ENCODE measurements at regions not wholly inside any gene's neighbourhood (a gene's known extent, or its start where the extent isn't known, plus 50 kb on each side); places are given as distances from the start of the nearest gene placed in this dataset.
A peak's percentile ranks its signal among the peaks of the same experiment; 100 is the strongest.

DNA sequence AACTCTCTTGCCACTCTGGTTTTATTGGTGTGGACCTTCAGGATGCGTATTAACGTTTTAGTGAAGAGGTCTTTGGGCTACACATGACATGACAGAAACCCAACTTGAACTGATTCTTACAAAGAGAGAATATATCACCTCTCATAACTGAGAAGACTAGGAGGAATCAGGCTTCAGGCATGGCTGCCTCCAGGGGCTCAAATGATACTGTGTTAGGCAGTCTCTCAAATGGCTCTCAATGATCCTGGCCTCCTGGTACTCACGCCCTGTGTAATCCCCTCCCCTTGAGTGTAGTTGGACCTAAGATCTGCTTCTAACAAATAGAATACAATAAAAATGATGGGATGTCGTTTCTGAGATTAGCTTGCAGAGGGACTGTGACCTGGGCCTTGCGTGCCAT, 58.5 kb upstream of the SYPL1 start:
- Histone ChIP-seq H3K27me3 (no peaks in the 10 kb centered on the region), H3K4me3 (no peak overlapping the region), H3K27ac (no peak overlapping the region), H3K9me3 (no peaks in the 10 kb centered on the region), H3K4me1 (peaks cover 15% of the 10 kb centered on the region), H3K36me3 (no peaks in the 10 kb centered on the region)
- intact Hi-C loops (cut with DNase I): no loop called here
- TF ChIP-seq, protein P1, sequence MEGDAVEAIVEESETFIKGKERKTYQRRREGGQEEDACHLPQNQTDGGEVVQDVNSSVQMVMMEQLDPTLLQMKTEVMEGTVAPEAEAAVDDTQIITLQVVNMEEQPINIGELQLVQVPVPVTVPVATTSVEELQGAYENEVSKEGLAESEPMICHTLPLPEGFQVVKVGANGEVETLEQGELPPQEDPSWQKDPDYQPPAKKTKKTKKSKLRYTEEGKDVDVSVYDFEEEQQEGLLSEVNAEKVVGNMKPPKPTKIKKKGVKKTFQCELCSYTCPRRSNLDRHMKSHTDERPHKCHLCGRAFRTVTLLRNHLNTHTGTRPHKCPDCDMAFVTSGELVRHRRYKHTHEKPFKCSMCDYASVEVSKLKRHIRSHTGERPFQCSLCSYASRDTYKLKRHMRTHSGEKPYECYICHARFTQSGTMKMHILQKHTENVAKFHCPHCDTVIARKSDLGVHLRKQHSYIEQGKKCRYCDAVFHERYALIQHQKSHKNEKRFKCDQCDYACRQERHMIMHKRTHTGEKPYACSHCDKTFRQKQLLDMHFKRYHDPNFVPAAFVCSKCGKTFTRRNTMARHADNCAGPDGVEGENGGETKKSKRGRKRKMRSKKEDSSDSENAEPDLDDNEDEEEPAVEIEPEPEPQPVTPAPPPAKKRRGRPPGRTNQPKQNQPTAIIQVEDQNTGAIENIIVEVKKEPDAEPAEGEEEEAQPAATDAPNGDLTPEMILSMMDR (IDR thresholded peaks at IDR 0.05): no peak
- ATAC-seq: no peak
- no peak for DNase-seq

DNA sequence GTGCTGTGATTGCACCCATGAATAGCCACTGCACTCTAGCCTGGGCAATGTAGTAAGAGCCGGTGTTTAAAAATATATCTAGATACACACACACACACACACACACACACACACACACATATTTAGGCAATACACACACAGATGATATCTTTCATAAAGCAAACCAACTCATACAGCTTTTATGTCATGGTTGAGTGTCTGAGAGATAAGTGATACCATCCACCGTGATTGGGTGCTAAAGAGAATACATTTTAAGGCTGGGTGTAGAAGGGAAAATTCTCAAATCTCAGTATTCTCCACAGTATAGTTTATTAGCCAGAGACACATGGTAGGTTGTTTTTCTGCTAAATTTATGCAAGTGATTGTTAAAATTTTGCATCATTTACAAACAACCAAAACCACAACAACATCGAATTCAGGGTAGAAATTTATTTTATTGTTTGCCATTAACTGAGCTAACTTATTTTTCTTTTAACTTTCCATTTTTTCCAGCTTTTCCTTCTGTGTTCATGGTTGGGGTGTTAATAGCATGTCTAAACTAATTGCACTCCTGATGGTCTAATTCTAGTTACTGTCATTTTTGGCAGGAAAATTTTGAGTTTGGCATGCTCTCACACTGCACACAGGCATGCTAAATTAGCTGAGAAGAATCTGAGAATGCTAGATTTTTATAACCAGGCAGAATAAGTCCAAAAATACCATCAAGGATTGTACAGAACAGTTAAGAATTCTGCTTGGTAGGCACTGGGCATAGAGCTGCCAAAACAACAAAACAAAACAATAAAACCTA, 57.9 kb upstream of the SYPL1 start:
- Histone ChIP-seq H3K4me1 (peaks cover 15% of the 10 kb centered on the region), H3K9me3 (no peaks in the 10 kb centered on the region), H3K27me3 (no peaks in the 10 kb centered on the region), H3K27ac (no peak overlapping the region), H3K4me3 (no peak overlapping the region), H3K36me3 (no peaks in the 10 kb centered on the region)
- DNase-seq: no peak
- TF ChIP-seq, protein P1 (IDR thresholded peaks at IDR 0.05): no peak
- intact Hi-C loops (cut with DNase I): no loop called here
- no peak for ATAC-seq

DNA sequence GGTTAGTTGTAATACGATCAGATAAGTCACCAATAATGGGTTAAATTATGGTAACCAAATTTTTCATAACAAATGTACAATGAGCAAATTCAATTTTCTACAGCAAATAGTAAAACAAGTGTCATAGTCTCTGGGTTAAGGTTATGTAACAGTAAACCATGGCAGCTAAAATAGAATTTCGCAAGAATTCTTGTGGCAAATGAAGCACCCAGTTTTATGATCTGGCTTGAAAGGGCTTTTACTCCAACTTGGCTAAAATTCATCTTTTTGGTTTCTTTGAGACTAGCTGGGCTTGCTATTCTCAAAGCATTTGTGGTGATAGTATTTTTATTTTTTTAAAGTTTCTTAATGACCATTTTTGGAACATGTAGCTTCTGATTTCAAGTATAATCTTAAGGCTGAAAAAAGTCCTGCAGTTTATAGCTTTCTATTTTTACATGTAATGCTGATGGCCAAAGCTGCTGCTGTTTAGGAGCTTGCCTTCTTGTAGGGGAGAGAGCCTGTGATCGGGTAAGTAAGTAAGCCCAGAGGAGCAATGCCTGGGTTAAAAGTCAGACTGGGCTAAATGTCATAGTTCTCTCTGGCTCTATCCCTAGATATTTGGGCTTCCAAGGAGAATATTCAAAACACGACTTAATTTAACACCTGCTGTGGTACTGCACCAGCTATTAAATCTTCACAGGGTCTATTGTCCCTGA, 55.5 kb upstream of the SYPL1 start:
- Histone ChIP-seq H3K4me1 (peaks cover 15% of the 10 kb centered on the region), H3K27ac (peak overlapping the region; percentile 70), H3K27me3 (no peaks in the 10 kb centered on the region), H3K9me3 (no peaks in the 10 kb centered on the region), H3K36me3 (no peaks in the 10 kb centered on the region), H3K4me3 (peak overlapping the region; percentile 4)
- intact Hi-C loops (cut with DNase I): no loop called here
- DNase-seq (no peak), ATAC-seq (peak; percentile 30)
- TF ChIP-seq, protein P1 (IDR thresholded peaks at IDR 0.05): no peak

DNA sequence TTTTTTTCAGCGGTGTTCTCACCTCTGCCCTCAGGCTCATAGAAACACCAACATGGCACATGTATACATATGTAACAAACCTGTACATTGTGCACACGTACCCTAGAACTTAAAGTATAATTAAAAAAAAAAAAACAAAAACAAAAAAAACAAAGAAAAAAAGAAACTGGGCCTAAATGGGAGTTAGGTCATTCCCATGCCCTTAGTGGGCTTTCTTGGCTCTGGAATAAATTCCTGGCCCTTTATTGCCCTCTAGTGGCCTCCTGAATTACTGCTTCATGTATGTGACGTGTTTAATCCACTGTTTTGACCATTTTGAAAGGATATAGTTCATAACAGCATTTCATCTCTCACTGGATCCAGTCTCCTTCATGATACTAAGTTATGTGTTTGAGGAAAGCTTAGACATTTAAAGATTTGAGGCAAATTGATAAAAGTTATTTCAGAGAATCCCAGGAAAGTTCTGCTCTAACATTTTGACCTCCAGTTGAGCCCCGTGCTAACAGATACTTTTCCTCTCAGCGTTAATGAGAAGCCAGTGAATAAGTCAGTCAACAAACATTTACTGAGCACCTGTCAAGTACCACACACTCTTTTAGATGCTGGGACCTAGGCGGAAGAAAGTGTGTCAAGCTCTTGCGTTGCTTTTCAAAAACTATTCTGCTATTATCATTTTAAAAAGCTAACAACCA, 54.7 kb upstream of the SYPL1 start:
- H3K36me3 ChIP-seq: no peaks in the 10 kb centered on the region
- H3K4me1 ChIP-seq: peaks cover 15% of the 10 kb centered on the region
- intact Hi-C loops (cut with DNase I): no loop called here
- ATAC-seq (peak; percentile 90), DNase-seq (no peak)
- no peaks in the 10 kb centered on the region for H3K9me3 ChIP-seq
- peak overlapping the region; percentile 4 for H3K4me3 ChIP-seq
- peak overlapping the region; percentile 70 for H3K27ac ChIP-seq
- TF ChIP-seq, protein P1 (IDR thresholded peaks at IDR 0.05): peak; percentile 85
- no peaks in the 10 kb centered on the region for H3K27me3 ChIP-seq

DNA sequence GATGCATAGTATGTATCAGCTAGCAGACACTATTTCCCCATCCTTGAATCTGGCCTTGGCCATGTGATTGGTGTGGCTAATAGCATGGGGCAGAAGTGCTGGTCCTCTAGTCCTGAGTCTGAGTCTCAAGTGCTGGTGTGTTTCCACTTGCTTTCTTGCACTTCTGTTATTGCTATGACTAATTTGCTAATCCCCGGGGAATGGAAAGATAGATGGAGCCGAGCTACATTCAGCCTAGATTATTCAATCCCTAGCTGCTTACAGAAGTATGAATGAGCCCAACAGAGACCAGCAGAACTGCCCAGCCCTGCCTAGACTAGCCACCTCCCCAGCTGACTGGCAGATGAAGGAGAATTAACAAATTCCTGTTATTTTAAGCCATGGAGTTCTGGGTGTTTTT, 53.2 kb upstream of the SYPL1 start:
- H3K36me3 ChIP-seq: no peaks in the 10 kb centered on the region
- H3K4me1 ChIP-seq: peaks cover 15% of the 10 kb centered on the region
- intact Hi-C loops (cut with DNase I): no loop called here
- ATAC-seq (no peak), DNase-seq (no peak)
- no peak overlapping the region for H3K4me3 ChIP-seq
- no peaks in the 10 kb centered on the region for H3K9me3 ChIP-seq
- TF ChIP-seq, protein P1 (IDR thresholded peaks at IDR 0.05): no peak
- H3K27ac ChIP-seq: no peak overlapping the region
- H3K27me3 ChIP-seq: no peaks in the 10 kb centered on the region
